ENCODE measurements at regions not wholly inside any gene's neighbourhood (a gene's known extent, or its start where the extent isn't known, plus 50 kb on each side); places are given as distances from the start of the nearest gene placed in this dataset.

- no peak for DNase-seq (ENCODE audit: low spot score)
- Histone ChIP-seq H2BK5ac (ENCODE audit: low read length) (no peak overlapping the region), H2AK5ac (ENCODE audit: low read depth, low read length) (no peak overlapping the region), H3K9me3 (replicated peaks in 1 of 2; ENCODE audit: control insufficient read depth in 2 of 2, insufficient read depth in 1 of 2, low read depth in 1 of 2, low read length in 2 of 2) (no peaks in the 10 kb centered on the region), H3K14ac (ENCODE audit: low read length) (no peak overlapping the region), H3K4me2 (ENCODE audit: insufficient read depth, low read length, poor library complexity, severe bottlenecking) (no peak overlapping the region), H3K79me1 (ENCODE audit: low read depth, low read length) (no peaks in the 10 kb centered on the region), H2BK120ac (ENCODE audit: low read depth, low read length) (no peak overlapping the region), H3K27ac (replicated peaks; ENCODE audit: low read length) (no peak overlapping the region), H2BK12ac (ENCODE audit: low read length) (no peak overlapping the region), H3K18ac (ENCODE audit: low read length) (no peak overlapping the region), H4K8ac (ENCODE audit: low read depth, low read length) (no peak overlapping the region), H4K91ac (ENCODE audit: low read depth, low read length, poor library complexity) (no peak overlapping the region), H2BK15ac (ENCODE audit: low read length) (no peak overlapping the region), H3K4ac (ENCODE audit: low read length) (no peak overlapping the region), H3K36me3 (replicated peaks in 1 of 2; ENCODE audit: control insufficient read depth in 2 of 2, insufficient read depth in 2 of 2, low read length in 2 of 2) (no peaks in the 10 kb centered on the region), H3K23ac (ENCODE audit: low read depth, low read length, poor library complexity) (no peak overlapping the region), H2AFZ (ENCODE audit: low read length) (no peak overlapping the region), H3K4me1 (ENCODE audit: control insufficient read depth in 2 of 2, insufficient read depth in 1 of 2, low read depth in 1 of 2, low read length in 2 of 2) (peaks cover 0 to 6% of the 10 kb centered on the region in 2 donors), H3K9ac (ENCODE audit: low read depth, low read length, poor library complexity) (no peak overlapping the region), H3K27me3 (ENCODE audit: control insufficient read depth in 3 of 3, insufficient read depth in 3 of 3, low read depth in 1 of 3, low read length in 3 of 3) (peaks cover 0 to 11% (median 0%) of the 10 kb centered on the region in 3 experiments), H3K4me3 (ENCODE audit: low read length in 2 of 2) (no peak overlapping the region)
- no CpG with 5 or more reads among the region's 3 CpGs for WGBS, 2 donors (ENCODE audit: extremely low coverage in 2 of 2, insufficient read length in 2 of 2, insufficient replicate concordance in 1 of 2)
Observed at GRCh38 chr13:26883613-26884257, 123.1 kb upstream of the GPR12 start.

DNA sequence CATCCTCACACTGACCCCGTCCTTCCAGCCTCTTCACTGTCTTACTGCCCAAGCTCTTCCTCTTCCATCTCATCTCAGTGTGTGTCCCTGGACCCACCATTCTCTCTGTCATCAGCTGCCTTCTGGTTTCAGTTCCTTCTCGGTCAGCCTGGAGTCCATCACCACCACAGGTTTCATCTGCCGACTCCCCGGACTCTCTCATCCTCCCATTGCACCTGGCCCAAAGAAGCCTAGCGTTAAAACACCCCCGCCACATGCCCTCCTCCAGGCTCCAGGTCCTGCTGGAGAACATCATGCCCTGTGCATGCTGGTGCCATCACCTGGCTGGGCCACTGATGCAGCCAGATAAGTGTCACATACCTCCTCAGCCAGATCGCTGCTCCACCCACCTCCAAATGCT lies 122.1 kb upstream of the GPR12 start:
- Histone ChIP-seq H2BK5ac (ENCODE audit: low read length) (no peak overlapping the region), H3K27me3 (ENCODE audit: control insufficient read depth in 3 of 3, insufficient read depth in 3 of 3, low read depth in 1 of 3, low read length in 3 of 3) (peaks cover 0 to 11% (median 0%) of the 10 kb centered on the region in 3 experiments), H3K4me3 (ENCODE audit: low read length in 2 of 2) (no peak overlapping the region), H3K4me2 (ENCODE audit: insufficient read depth, low read length, poor library complexity, severe bottlenecking) (no peak overlapping the region), H2BK120ac (ENCODE audit: low read depth, low read length) (no peak overlapping the region), H3K4ac (ENCODE audit: low read length) (no peak overlapping the region), H3K36me3 (replicated peaks in 1 of 2; ENCODE audit: control insufficient read depth in 2 of 2, insufficient read depth in 2 of 2, low read length in 2 of 2) (no peaks in the 10 kb centered on the region), H2AK5ac (ENCODE audit: low read depth, low read length) (no peak overlapping the region), H4K8ac (ENCODE audit: low read depth, low read length) (no peak overlapping the region), H3K4me1 (ENCODE audit: control insufficient read depth in 2 of 2, insufficient read depth in 1 of 2, low read depth in 1 of 2, low read length in 2 of 2) (peaks cover 0 to 6% of the 10 kb centered on the region in 2 donors), H4K91ac (ENCODE audit: low read depth, low read length, poor library complexity) (no peak overlapping the region), H3K9me3 (replicated peaks in 1 of 2; ENCODE audit: control insufficient read depth in 2 of 2, insufficient read depth in 1 of 2, low read depth in 1 of 2, low read length in 2 of 2) (peaks cover 0 to 2% of the 10 kb centered on the region in 2 donors), H2AFZ (ENCODE audit: low read length) (no peak overlapping the region), H3K9ac (ENCODE audit: low read depth, low read length, poor library complexity) (no peak overlapping the region), H3K23ac (ENCODE audit: low read depth, low read length, poor library complexity) (no peak overlapping the region), H3K27ac (replicated peaks; ENCODE audit: low read length) (no peak overlapping the region), H2BK15ac (ENCODE audit: low read length) (no peak overlapping the region), H3K18ac (ENCODE audit: low read length) (no peak overlapping the region), H2BK12ac (ENCODE audit: low read length) (no peak overlapping the region), H3K14ac (ENCODE audit: low read length) (no peak overlapping the region), H3K79me1 (ENCODE audit: low read depth, low read length) (no peaks in the 10 kb centered on the region)
- DNase-seq (ENCODE audit: low spot score): no peak
- no CpG with 5 or more reads among the region's 7 CpGs for WGBS, 2 donors (ENCODE audit: extremely low coverage in 2 of 2, insufficient read length in 2 of 2, insufficient replicate concordance in 1 of 2)

GRCh38 chr13:26881154-26881553 lies 120.6 kb upstream of the GPR12 start:
- Histone ChIP-seq H3K18ac (ENCODE audit: low read length) (no peak overlapping the region), H3K14ac (ENCODE audit: low read length) (no peak overlapping the region), H3K79me1 (ENCODE audit: low read depth, low read length) (no peaks in the 10 kb centered on the region), H3K36me3 (replicated peaks in 1 of 2; ENCODE audit: control insufficient read depth in 2 of 2, insufficient read depth in 2 of 2, low read length in 2 of 2) (no peaks in the 10 kb centered on the region), H2AFZ (ENCODE audit: low read length) (no peak overlapping the region), H3K23ac (ENCODE audit: low read depth, low read length, poor library complexity) (no peak overlapping the region), H2BK15ac (ENCODE audit: low read length) (no peak overlapping the region), H3K4me1 (ENCODE audit: control insufficient read depth in 2 of 2, insufficient read depth in 1 of 2, low read depth in 1 of 2, low read length in 2 of 2) (peaks cover 0 to 6% of the 10 kb centered on the region in 2 donors), H2BK5ac (ENCODE audit: low read length) (no peak overlapping the region), H3K4ac (ENCODE audit: low read length) (no peak overlapping the region), H3K4me2 (ENCODE audit: insufficient read depth, low read length, poor library complexity, severe bottlenecking) (no peak overlapping the region), H3K4me3 (ENCODE audit: low read length in 2 of 2) (no peak overlapping the region), H3K27me3 (ENCODE audit: control insufficient read depth in 3 of 3, insufficient read depth in 3 of 3, low read depth in 1 of 3, low read length in 3 of 3) (peaks cover 0 to 11% (median 0%) of the 10 kb centered on the region in 3 experiments), H4K8ac (ENCODE audit: low read depth, low read length) (no peak overlapping the region), H3K9me3 (replicated peaks in 1 of 2; ENCODE audit: control insufficient read depth in 2 of 2, insufficient read depth in 1 of 2, low read depth in 1 of 2, low read length in 2 of 2) (peaks cover 2 to 3% of the 10 kb centered on the region in 2 donors), H2AK5ac (ENCODE audit: low read depth, low read length) (no peak overlapping the region), H2BK120ac (ENCODE audit: low read depth, low read length) (no peak overlapping the region), H3K27ac (replicated peaks; ENCODE audit: low read length) (no peak overlapping the region), H3K9ac (ENCODE audit: low read depth, low read length, poor library complexity) (no peak overlapping the region), H2BK12ac (ENCODE audit: low read length) (no peak overlapping the region), H4K91ac (ENCODE audit: low read depth, low read length, poor library complexity) (no peak overlapping the region)
- DNase-seq (ENCODE audit: low spot score): no peak
- WGBS, 2 donors (ENCODE audit: extremely low coverage in 2 of 2, insufficient read length in 2 of 2, insufficient replicate concordance in 1 of 2): no CpG with 5 or more reads among the region's 6 CpGs

- Histone ChIP-seq H3K27me3 (ENCODE audit: control insufficient read depth in 3 of 3, insufficient read depth in 3 of 3, low read depth in 1 of 3, low read length in 3 of 3) (peaks cover 0 to 11% (median 0%) of the 10 kb centered on the region in 3 experiments), H3K9ac (ENCODE audit: low read depth, low read length, poor library complexity) (no peak overlapping the region), H3K79me1 (ENCODE audit: low read depth, low read length) (no peaks in the 10 kb centered on the region), H3K4me2 (ENCODE audit: insufficient read depth, low read length, poor library complexity, severe bottlenecking) (no peak overlapping the region), H4K91ac (ENCODE audit: low read depth, low read length, poor library complexity) (no peak overlapping the region), H3K9me3 (replicated peaks in 1 of 2; ENCODE audit: control insufficient read depth in 2 of 2, insufficient read depth in 1 of 2, low read depth in 1 of 2, low read length in 2 of 2) (peaks cover 2 to 3% of the 10 kb centered on the region in 2 donors), H2BK5ac (ENCODE audit: low read length) (no peak overlapping the region), H2AK5ac (ENCODE audit: low read depth, low read length) (no peak overlapping the region), H3K36me3 (replicated peaks in 1 of 2; ENCODE audit: control insufficient read depth in 2 of 2, insufficient read depth in 2 of 2, low read length in 2 of 2) (no peaks in the 10 kb centered on the region), H3K18ac (ENCODE audit: low read length) (no peak overlapping the region), H3K14ac (ENCODE audit: low read length) (no peak overlapping the region), H2BK15ac (ENCODE audit: low read length) (no peak overlapping the region), H3K27ac (replicated peaks; ENCODE audit: low read length) (no peak overlapping the region), H3K4ac (ENCODE audit: low read length) (no peak overlapping the region), H2BK120ac (ENCODE audit: low read depth, low read length) (no peak overlapping the region), H3K4me1 (ENCODE audit: control insufficient read depth in 2 of 2, insufficient read depth in 1 of 2, low read depth in 1 of 2, low read length in 2 of 2) (peaks cover 0 to 6% of the 10 kb centered on the region in 2 donors), H2BK12ac (ENCODE audit: low read length) (no peak overlapping the region), H3K23ac (ENCODE audit: low read depth, low read length, poor library complexity) (no peak overlapping the region), H3K4me3 (ENCODE audit: low read length in 2 of 2) (no peak overlapping the region), H2AFZ (ENCODE audit: low read length) (no peak overlapping the region), H4K8ac (ENCODE audit: low read depth, low read length) (no peak overlapping the region)
- no peak for DNase-seq (ENCODE audit: low spot score)
- WGBS, 2 donors (ENCODE audit: extremely low coverage in 2 of 2, insufficient read length in 2 of 2, insufficient replicate concordance in 1 of 2): no CpG with 5 or more reads among the region's 8 CpGs
Observed at GRCh38 chr13:26880735-26881134, 120.1 kb upstream of the GPR12 start.

All from neuronal stem cell (in vitro differentiated cells).